Hematopoietic multipotent progenitor cell treated with erythropoietin and hydrocortisone succinate and interleukin-3 and kit ligand, for 6 days (in vitro differentiated cells): ENCODE measurements at regions not wholly inside any gene's neighbourhood (a gene's known extent, or its start where the extent isn't known, plus 50 kb on each side); places are given as distances from the start of the nearest gene placed in this dataset.
"Not testable (repeated sequence)": the region's sequence is repeated elsewhere in the genome, so short reads cannot be mapped to it uniquely, and the experiment has no call there.

ENCODE experiments used
- DNase-seq: peaks from one replicate; pipeline ENCODE4 v3.0.0-alpha.2; 2015

- DNase-seq: no peak
These were observed 101.7 kb upstream of the KLF8 start for GRCh38 chrX:56130436-56130835.

DNA sequence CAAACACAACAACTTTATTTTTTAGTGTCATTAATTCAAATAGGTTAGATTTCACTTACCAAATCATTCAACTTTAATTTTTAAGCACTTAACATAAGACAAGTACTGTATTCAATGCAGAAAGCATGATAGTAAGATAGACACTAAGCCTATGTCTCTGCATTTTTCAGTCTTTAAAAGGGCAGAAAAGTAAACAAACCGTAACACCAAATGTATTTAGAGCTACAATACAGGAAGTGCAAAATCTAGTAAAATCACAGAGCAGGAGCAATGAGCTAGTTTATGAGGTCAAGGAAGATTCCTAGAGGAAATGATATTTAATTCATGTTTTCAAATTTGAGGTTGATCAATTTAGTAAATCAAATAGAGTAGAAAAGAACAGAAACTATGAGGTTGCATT lies 68.0 kb upstream of the KLF8 start:
- not testable (repeated sequence) for DNase-seq
